ENCODE measurements at regions not wholly inside any gene's neighbourhood (a gene's known extent, or its start where the extent isn't known, plus 50 kb on each side); places are given as distances from the start of the nearest gene placed in this dataset.

GRCh38 chr3:187922704-187923416 is 177.6 kb upstream of the BCL6 start:
- TF ChIP-seq CTCF (IDR thresholded peaks at IDR 0.05) (no peak), POLR2AphosphoS5 (IDR thresholded peaks at IDR 0.05; ENCODE audit: low read depth, low read length) (no peak), REST (IDR thresholded peaks at IDR 0.05; ENCODE audit: insufficient read depth in 1 of 2, low read depth in 2 of 2, low read length in 1 of 2) (no peak), TCF7L2 (IDR thresholded peaks at IDR 0.05; ENCODE audit: low read depth, low read length) (no peak), SIN3A (IDR thresholded peaks at IDR 0.05; ENCODE audit: borderline replicate concordance, insufficient read depth, low read depth, low read length) (no peak)

Measured in Panc1 (cell line).